ENCODE measurements at regions not wholly inside any gene's neighbourhood (a gene's known extent, or its start where the extent isn't known, plus 50 kb on each side); places are given as distances from the start of the nearest gene placed in this dataset.

DNA sequence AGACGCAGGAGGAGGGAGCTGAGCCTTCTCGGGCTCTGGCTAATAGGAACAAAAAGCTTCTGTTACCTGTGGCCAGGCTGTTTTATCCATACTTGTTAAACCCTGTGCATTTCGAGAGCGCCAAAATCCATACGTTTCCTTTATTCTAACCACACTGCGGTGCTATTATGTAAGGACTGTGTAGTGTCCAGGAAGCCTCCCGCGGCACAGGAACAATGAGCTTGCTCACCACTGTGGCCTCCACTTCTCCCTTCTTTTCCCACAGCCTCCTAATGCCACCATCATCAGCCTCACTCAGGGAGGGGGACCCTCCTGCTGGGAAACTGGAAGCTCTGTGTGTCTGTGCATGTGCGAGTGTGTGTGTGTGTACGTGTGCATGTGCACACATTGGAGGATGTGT lies 268.5 kb downstream of the HAUS1 start:
- DNase-seq (ENCODE audit: extremely low read depth in 1 of 2, low read depth in 1 of 2) = no peak

DNA sequence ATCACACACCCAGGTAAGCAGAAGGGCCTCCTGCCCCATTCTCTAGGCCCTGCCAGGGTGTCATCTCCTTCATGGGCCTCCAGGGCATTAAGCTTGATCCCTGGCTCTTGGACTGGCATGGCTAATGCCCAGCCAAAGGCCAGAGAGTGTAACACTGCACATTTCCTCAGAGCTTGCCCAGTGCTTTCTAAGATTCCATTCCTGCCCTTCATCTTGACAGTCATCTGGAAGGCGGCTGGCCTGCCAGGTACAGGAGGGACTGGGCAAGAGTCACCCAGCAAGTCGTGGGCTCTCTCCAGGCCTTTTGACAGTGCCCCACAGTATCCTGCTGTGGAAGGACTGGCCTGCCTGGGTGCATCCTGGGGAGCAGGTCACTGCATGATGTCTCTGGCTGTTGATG lies 268.9 kb downstream of the HAUS1 start:
- DNase-seq (ENCODE audit: extremely low read depth in 1 of 2, low read depth in 1 of 2) = no peak

DNA sequence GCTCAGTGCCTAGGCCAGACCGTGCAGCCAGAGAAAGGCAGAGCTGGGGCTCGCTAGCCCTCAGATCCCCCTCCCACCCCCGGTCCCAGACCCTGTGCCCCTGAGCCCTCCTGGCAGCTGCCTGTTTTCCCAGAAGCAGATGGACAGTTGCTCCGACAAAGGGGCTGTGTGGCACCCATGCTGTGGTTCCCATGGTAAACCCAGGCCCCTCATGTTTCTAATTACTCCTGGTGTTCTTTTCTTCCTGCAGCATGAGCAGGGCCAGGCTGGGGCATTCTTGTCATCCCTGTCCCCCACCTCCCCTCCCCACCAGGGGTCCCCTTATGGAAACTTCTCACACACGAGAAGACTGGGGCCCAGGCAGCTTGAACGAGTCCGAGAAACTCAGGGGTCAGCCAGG lies 269.6 kb downstream of the HAUS1 start:
- DNase-seq (ENCODE audit: extremely low read depth in 1 of 2, low read depth in 1 of 2) = no peak

DNA sequence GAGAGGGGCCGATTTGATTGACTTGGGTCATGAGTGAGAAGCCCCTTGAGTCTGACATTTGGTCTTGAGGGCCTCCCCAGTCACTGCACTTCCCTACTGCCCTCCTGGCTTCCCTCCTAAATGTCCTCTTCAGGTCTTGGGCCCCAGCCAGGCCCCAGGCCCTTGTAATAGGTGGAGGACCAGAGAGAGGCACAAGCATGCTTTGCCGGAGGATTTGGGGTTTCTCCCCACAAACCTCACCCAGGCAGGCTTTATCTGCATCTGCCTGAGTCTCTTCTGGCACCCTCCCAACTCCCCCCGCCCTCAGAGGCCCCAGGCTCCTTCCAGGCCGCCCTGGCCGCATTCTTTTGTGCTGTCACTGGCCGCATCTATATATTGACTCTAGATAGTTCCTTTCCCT lies 270.7 kb downstream of the HAUS1 start:
- DNase-seq (ENCODE audit: extremely low read depth in 1 of 2, low read depth in 1 of 2) = no peak

DNA sequence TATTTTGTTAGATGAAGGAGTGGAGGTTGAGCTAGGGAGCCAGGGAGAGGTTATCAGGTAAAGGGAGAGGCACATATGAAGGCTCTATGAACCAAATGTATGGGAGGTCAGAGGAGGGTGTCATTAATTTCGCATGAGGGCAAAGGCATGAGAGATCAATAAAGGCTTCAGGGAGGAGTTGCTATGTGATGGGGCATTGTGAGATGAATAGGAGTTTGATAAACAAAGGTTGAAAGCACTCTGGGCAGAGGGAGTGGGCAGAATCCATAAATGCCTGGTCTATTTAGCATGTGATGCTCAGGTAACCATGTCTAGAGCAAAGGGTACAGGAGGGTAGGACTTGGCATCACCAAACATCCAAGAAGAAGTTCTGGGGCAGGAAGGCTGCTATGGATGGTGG lies 273.4 kb downstream of the HAUS1 start:
- no peak for DNase-seq (ENCODE audit: extremely low read depth in 1 of 2, low read depth in 1 of 2)

DNA sequence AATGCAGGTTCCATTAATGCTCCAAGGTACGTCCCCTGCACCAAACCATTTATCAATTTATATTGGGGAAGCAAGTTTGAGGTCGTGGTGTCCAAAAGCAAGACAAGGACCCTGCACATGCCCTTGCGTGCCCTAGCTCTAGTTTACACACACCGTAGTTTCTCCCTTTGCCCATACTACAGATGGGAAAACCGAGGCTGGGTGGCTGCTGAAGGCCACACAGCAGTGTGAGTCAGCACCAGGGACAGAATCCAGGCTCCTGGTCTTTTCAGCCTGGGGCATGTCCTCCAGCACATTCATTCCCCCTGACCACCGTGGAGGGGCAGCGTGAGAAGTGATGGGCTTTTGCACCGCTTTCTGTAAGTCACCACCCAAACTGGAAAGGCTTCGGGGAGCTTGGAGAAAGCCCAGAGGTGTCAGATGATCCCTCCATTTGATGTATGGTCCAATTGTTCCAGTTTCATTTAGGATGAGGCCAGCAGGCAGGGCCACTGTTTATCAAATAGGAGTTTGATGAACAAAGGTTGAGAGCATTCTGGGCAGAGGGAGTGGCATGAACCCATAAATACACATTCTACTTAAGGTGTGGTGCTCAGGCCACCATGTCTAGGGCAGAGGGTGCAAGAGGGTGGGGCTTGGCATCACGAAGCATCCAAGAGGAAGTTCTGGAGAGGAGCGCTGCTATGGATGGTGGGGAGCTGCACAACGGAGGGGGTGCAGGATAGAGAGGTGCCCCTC lies 274.1 kb downstream of the HAUS1 start:
- DNase-seq (ENCODE audit: extremely low read depth in 1 of 2, low read depth in 1 of 2) = no peak

DNA sequence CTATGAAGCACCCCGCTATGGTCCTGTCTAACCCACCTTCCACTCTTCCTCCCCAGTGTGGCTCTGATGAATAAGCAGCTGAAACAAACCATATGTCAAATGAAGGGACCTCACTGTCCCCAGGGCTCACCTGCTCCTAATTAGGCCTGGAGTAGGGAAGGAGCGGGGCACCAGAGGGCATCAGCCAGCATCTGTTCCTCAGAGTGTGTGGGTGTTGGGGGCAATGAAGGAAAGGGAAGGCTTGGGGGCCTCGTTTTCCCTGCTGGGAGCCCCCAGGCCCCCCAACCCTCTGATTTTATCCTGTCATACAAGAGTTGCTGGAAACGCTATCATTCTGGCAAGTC lies 274.7 kb downstream of the HAUS1 start:
- no peak for DNase-seq (ENCODE audit: extremely low read depth in 1 of 2, low read depth in 1 of 2)

DNA sequence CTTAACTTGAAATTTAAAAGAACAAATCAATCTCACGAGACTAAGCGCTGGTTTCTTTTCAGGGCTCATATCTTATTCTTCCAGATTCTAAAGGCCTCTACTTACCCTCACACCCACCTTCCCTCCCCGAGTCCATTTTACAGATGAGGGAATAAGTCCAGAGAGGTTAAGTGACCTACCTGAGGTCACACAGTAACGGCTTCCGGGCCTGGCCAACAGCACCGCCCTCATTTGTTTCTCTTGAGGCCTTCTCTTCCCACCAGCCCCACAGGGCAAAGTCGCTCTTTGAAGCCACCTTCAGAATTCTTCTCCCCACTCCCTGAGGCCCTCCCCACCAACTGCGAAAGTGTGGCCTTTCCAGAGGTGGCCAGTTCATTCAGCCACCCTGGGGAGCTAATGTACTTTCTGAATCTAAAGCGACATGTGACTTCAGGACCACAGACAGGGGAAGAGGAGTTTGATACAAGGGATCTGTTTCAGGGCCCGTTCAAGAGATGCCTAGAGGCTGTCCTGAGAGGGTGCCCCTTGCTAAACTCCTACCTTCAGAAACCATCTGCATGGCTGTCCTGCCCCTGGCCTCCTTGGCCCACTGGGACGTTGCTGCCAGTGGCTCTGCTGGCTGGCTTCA lies 275.3 kb downstream of the HAUS1 start:
- no peak for DNase-seq (ENCODE audit: extremely low read depth in 1 of 2, low read depth in 1 of 2)

DNA sequence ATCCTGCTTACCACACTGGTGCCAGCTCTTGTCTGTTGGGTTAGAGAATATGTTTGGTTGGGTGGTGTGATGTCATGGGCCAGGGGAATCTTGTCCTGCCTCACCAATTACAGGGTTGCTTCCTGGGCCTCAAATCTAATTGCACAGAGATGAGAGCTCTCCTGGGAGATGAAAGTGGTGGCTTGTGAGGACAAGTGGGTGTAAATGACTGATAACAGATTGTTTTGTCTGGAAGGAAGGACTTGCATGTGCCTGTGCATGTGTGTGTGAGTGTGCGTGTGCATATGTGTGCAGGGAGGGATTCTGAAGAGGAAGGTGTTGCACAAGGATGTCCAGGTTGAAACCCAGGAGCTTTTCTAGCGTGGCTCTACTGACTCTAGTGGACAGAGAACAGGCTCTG lies 271.9 kb downstream of the LOXHD1 start:
- DNase-seq (ENCODE audit: extremely low read depth in 1 of 2, low read depth in 1 of 2) = no peak

DNA sequence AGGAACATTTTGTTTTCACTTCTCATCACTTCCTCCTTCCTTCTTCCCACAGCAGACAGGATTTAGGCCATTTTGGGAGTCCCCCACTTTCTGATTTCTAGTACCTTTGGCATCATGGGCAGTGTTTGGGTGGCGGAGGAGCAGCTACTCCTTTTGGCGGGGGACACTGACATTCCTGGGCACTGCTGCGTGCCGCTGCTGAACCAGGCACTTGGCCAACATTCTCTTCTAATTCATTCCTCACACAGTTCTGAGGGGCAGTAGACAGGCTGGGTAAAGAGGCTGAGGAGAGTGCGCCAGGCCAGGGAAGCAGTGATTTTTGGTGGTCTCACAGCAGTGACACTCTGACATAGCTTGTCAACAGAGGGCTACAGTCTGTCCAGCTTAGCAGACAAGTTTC lies 270.2 kb downstream of the LOXHD1 start:
- DNase-seq (ENCODE audit: extremely low read depth in 1 of 2, low read depth in 1 of 2) = no peak

DNA sequence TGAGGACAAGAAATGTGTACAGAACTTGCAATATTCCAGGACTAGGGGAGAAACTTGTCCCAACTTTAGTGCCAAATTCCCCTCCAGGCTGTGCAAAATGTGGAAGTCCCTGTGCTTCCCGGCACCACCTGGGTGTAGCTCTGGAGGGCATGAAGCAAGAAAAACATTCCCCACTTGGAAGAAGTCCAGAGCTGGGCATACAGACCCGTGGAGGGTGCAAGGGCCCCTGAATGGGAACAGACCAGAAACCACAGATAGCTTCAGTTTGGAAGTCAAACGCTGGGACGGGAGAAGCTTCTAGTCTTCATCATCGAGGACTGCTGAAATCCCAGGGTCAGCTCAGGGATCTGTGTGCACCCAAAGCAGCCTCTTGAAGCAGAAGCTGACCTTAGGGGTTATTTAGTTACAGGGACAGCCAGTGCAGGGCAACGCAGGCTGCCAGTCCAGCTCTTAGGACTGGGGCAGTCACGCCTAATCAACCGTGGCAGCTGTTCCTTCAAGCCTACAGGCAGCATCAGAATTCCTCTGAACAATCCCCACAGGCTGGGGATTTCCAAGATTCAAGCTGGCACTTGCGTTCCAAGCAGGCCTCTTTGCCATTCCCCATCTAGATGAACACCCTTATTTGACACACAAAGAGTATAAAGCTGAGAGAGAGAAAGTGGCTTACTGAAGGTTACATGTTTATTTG lies 269.4 kb downstream of the LOXHD1 start:
- DNase-seq (ENCODE audit: extremely low read depth in 1 of 2, low read depth in 1 of 2) = no peak

DNA sequence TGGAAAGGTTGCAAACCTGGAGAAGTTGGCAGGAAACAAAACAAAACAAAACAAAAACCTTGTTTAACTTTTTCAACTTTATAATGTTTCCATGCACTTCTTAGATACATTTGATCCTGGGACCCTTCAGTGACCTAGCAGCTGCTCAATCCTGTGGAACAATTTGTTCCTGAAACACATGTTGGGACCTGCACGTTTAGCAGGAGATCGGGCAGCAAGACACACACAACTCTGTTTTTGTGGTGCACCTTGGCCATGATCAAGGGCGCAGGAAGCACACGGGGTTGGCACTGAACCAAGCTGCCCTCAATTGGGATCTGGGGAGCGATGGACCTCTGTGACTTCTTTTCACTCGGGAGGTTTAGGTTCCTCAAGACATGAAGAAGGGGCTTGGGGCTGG lies 268.7 kb downstream of the LOXHD1 start:
- no peak for DNase-seq (ENCODE audit: extremely low read depth in 1 of 2, low read depth in 1 of 2)

DNA sequence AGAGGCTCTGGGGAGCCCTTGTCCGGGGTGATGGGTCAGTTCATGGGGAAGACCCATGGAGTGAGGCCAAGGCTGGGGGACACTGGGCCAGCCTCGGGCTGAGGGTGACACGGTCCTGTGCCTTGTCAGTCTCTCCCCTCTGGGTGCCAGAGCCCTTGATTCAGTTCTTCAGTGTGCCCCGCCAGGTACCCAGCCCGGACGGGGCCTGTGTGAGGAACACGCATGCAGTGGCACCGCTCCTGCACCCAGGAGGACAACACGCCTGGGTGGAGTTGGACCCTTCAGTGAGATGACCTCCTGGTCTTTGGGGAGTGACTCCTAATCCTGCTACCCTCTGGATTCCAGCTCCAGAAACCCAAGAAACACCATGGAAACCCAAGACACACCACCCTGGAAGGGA lies 264.4 kb downstream of the LOXHD1 start:
- no peak for DNase-seq (ENCODE audit: extremely low read depth in 1 of 2, low read depth in 1 of 2)

DNA sequence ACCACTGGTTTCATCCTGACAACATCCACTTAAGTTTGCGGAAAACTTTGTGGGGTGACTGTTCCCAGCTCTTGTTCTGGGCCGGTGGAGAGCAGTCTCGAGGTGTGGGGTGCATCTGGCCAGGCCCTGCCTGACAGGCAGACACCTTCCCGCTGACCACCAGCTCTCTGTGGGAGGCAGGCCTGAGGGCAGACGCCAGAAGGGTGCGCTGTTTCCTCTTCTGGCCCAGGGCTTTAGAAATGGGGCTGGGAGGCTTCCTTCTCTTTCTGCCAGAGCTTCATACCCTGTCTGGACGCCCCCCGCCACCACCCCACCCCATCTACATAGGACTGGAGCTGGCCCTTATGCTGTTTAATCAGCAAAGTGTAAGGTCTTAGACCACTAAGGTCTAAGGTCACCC lies 263.8 kb downstream of the LOXHD1 start:
- no peak for DNase-seq (ENCODE audit: extremely low read depth in 1 of 2, low read depth in 1 of 2)

DNA sequence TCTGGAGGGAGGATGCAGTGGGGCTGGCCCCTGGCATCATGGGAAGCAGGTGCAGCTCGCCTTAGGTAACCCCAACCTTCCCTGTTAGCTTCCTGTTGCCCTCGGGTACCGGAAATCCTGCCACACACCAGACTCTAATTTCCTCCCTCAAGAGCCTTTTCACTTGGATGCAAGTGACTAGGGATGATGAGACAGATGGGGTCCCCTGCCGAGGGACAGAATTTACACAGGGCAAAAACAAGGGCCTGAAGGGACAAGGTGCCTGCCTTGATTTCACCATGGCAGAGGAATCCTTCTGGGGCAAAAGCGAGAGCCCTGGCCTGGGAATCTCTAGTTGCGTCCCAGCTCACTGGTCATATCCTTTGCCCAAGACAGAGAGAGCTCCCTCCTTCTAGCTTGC lies 263.1 kb downstream of the LOXHD1 start:
- no peak for DNase-seq (ENCODE audit: extremely low read depth in 1 of 2, low read depth in 1 of 2)

DNA sequence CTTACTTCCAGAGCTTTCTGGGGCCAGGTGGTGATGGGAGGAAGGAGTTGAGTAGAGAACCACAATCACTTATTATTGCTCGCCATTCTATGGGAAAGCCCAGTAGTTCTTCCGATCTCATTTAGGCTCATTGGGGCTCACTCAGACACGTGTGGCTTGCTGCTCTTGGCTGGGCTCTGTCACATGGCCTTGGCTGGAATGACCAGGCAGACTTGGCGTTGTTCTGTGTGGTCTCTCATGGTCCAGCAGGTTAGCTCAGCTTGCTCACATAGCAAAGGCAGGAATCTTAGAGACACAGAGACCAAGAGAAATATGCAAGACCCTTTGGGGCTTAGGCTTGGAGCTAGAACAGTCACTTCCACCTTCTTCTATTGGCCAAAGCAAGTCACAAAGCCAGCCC lies 261.2 kb downstream of the LOXHD1 start:
- DNase-seq (ENCODE audit: extremely low read depth in 1 of 2, low read depth in 1 of 2) = no peak

DNA sequence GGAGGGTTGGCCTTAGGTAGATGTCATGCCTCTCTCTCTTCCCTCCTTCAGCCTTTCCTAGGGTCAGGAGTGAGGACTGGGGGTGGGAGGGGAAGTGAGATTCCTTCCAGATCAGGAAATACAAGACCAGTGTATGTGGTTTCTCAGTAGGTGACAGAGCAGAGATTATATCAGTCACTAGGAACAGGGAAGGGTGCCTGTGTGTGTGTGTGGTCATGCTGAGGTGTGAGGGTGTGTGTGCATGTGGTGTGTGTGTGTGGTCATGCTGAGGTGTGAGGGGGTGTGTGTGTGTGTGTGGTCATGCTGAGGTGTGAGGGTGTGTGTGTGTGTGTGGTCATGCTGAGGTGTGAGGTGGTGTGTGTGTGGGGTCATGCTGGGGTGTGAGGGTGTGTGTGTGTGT lies 259.8 kb downstream of the LOXHD1 start:
- DNase-seq (ENCODE audit: extremely low read depth in 1 of 2, low read depth in 1 of 2) = no peak

DNA sequence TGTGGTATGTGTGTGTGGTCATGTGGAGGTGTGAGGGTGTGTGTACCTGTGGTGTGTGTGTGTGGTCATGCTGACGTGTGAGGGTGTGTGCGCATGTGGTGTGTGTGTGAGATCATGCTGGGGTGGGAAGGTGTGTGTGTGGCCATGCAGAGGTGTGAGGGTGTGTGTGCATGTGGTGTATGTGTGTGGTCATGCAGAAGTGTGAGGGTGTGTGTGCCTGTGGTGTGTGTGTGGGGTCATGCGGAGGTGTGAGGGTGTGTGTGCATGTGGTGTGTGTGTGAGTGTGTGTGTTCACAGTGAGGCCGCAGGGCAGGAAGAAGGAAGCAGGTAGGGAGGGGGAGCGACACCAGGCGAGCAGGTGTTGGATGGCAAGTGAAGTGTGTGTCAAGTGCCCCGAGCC lies 259.0 kb downstream of the LOXHD1 start:
- DNase-seq (ENCODE audit: extremely low read depth in 1 of 2, low read depth in 1 of 2) = no peak

DNA sequence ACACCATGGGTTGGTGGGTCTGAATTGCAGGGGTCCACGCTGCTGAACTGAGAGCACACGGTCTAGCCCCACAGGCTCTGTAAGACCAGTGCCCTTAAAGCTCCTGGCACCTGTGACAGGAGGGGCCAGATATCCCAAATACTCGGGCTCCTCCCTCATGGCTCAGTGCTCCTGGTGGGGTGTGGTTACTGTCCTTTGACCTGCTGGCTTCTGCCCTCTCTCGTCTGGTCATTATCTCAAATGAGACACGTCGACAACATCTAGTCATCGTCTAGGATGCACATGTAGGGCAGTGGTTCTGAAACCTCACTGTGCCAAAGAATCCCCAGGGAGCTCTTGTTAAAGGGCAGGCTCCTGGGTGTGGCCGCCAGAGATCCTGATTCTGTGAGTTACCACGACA lies 258.4 kb downstream of the LOXHD1 start:
- no peak for DNase-seq (ENCODE audit: extremely low read depth in 1 of 2, low read depth in 1 of 2)

DNA sequence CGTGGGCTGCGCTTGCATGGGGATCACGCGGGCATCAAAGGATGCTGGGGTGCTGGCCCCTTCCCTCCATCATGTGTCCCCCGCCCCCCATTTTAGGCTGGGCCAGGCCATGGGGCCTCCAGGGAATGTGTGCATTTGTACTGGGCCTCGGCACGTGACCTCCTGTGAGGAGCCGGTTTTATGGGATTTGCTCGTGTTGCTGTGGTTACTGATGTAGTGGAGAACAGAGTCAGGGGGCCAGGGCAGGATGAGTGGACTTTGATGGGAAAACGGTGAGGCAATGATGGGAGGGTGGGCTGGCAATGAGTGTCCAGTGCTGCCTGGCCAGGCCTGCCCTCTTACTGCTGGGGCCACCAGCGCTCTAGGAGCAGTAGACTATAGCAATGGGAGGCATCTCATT lies 257.7 kb downstream of the LOXHD1 start:
- no peak for DNase-seq (ENCODE audit: extremely low read depth in 1 of 2, low read depth in 1 of 2)

DNA sequence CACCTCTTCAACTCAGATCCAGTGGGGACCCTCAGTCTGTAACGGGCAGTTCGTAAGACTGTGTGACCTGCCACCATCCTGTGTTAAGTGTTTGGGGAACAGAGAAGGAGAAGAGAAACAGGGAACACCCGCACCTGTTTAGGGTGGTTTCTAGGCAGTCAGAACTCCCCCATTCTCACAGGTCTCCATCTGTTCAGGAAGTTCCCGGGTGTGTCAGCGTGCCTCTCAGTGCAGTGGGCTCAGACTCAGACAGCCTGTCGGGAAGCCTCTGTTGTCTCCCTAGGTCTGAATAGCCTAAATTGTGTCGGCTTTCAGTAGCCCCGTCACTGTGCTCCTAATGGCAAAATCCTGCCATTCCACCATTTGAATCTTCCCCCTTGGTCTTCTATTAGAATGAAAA lies 256.6 kb downstream of the LOXHD1 start:
- DNase-seq (ENCODE audit: extremely low read depth in 1 of 2, low read depth in 1 of 2) = no peak

DNA sequence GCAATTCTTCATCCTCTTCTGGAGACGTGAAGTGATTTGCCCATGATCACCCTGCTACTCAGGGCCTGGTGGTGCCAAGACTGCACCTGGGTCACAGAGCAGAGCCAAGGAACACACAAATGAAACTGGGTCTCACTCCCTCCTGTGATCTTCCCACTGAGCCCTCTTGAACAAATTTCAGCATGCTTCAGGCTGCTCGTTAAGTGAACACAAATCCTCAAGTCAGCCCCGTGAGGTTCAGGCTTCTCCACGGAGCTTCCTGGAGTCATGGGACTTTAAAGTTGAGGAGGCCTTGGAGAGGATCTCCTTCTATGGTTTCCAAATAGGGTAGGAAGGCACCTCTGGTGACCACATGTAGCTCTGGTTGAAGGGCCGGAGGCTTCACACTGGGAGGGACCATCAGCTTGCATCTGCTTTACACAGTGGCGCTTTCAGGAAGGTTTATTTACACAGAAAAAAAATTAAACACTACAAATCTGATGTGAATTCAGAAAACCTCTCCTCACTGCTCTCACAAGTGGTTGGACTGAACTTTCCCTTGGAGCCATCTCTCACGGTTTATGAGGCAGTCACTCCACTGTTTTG lies 255.4 kb downstream of the LOXHD1 start:
- DNase-seq (ENCODE audit: extremely low read depth in 1 of 2, low read depth in 1 of 2) = no peak
